Endodermal cell (in vitro differentiated cells): ENCODE measurements at regions not wholly inside any gene's neighbourhood (a gene's known extent, or its start where the extent isn't known, plus 50 kb on each side); places are given as distances from the start of the nearest gene placed in this dataset.

Source experiments
- DNase-seq: peaks from one replicate; pipeline ENCODE4 v3.0.0-alpha.2; 2017
- H3K27ac ChIP-seq: 2 replicates; pipeline ENCODE4 v1.5.1; 2013; ENCODE audit warnings: mild to moderate bottlenecking, low read depth, low read length, moderate library complexity
- H3K27me3 ChIP-seq: 2 replicates; pipeline ENCODE4 v1.6.1; 2013; ENCODE audit warnings: mild to moderate bottlenecking, low read length, moderate library complexity; ENCODE audit not compliant: insufficient read depth, control insufficient read depth, poor library complexity, severe bottlenecking
- H3K36me3 ChIP-seq: 2 replicates; pipeline ENCODE4 v1.7.0; 2013; ENCODE audit warnings: mild to moderate bottlenecking, low read length, moderate library complexity; ENCODE audit not compliant: control insufficient read depth, insufficient read depth
- H3K4me1 ChIP-seq: one replicate; pipeline ENCODE4 v1.7.0; 2013; ENCODE audit warnings: low read length; ENCODE audit not compliant: control insufficient read depth, insufficient read depth
- H3K4me3 ChIP-seq: 2 replicates; pipeline ENCODE4 v1.5.1; 2013; ENCODE audit warnings: mild to moderate bottlenecking, low read length, moderate library complexity
- H3K9ac ChIP-seq: 2 replicates; pipeline ENCODE4 v1.6.1; 2013; ENCODE audit warnings: mild to moderate bottlenecking, low read length, moderate library complexity; ENCODE audit not compliant: poor library complexity, severe bottlenecking; ENCODE audit errors: extremely low read depth
- H3K9me3 ChIP-seq: 2 replicates; pipeline ENCODE4 v1.6.1; 2013; ENCODE audit warnings: mild to moderate bottlenecking, low read length, moderate library complexity; ENCODE audit not compliant: control insufficient read depth
- H3K27ac Mint-ChIP-seq: 2 replicates; pipeline ENCODE4 v1.8.0; 2020; ENCODE audit warnings: mixed read lengths
- H3K27me3 Mint-ChIP-seq: 2 replicates; pipeline ENCODE4 v1.8.0; 2021; ENCODE audit warnings: mild to moderate bottlenecking, mixed read lengths; ENCODE audit not compliant: insufficient read depth
- H3K36me3 Mint-ChIP-seq: 2 replicates; pipeline ENCODE4 v1.8.0; 2020; ENCODE audit warnings: low read depth, mixed read lengths
- H3K4me1 Mint-ChIP-seq: 2 replicates; pipeline ENCODE4 v1.8.0; 2020; ENCODE audit warnings: mixed read lengths
- H3K4me3 Mint-ChIP-seq: 2 replicates; pipeline ENCODE4 v1.8.0; 2020; ENCODE audit warnings: mild to moderate bottlenecking, moderate library complexity, mixed read lengths
- H3K9me3 Mint-ChIP-seq: 2 replicates; pipeline ENCODE4 v1.8.0; 2020; ENCODE audit warnings: mild to moderate bottlenecking, mixed read lengths
- CTCF ChIP-seq: fragments of 200-600 bp; sonication (generic); conservative IDR thresholded peaks from 2 replicates; pipeline ENCODE4 v1.5.0; 2021; ENCODE audit warnings: antibody characterized with exemption, mild to moderate bottlenecking
- WGBS, 2 experiments: methylation state at CpG; one replicate each; pipeline versions ENCODE4 v1.1.5 to v1.1.7; 2013; ENCODE audit warnings: missing lambda C conversion rate in 2 of 2, mixed read lengths in 1 of 2; ENCODE audit not compliant: insufficient coverage in 1 of 2, insufficient read length in 1 of 2; 5-methylcytosine and 5-hydroxymethylcytosine counted together

GRCh38 chr22:49449377-49449776 lies 378.3 kb downstream of the BRD1 start:
- peaks cover 4% of the 10 kb centered on the region for H3K27me3 Mint-ChIP-seq
- Histone ChIP-seq H3K27me3 (no peaks in the 10 kb centered on the region), H3K4me1 (peaks cover 6% of the 10 kb centered on the region), H3K4me3 (peak overlapping the region; percentile 79), H3K27ac (no peak overlapping the region), H3K9me3 (no peaks in the 10 kb centered on the region), H3K36me3 (no peaks in the 10 kb centered on the region), H3K9ac (no peak overlapping the region)
- WGBS, 2 experiments, result 78 to 86% methylated on average over 12 to 16 of the region's 16 CpGs
- H3K36me3 Mint-ChIP-seq, result no peaks in the 10 kb centered on the region
- H3K27ac Mint-ChIP-seq, result peak overlapping the region; percentile 79
- peak; percentile 50 for DNase-seq
- no peak for TF ChIP-seq CTCF
- H3K9me3 Mint-ChIP-seq, result no peaks in the 10 kb centered on the region
- peaks cover 44% of the 10 kb centered on the region for H3K4me1 Mint-ChIP-seq
- peak overlapping the region; percentile 55 for H3K4me3 Mint-ChIP-seq

GRCh38 chr22:49448526-49448925 lies 379.1 kb downstream of the BRD1 start:
- Mint-ChIP-seq H3K27ac (no peak overlapping the region), H3K36me3 (no peaks in the 10 kb centered on the region), H3K9me3 (no peaks in the 10 kb centered on the region), H3K4me1 (peaks cover 43% of the 10 kb centered on the region), H3K4me3 (peak overlapping the region; percentile 55), H3K27me3 (peaks cover 6% of the 10 kb centered on the region)
- peak; percentile 41 for DNase-seq
- Histone ChIP-seq H3K9me3 (no peaks in the 10 kb centered on the region), H3K4me3 (peak overlapping the region; percentile 79), H3K4me1 (peaks cover 6% of the 10 kb centered on the region), H3K9ac (no peak overlapping the region), H3K27me3 (no peaks in the 10 kb centered on the region), H3K27ac (no peak overlapping the region), H3K36me3 (no peaks in the 10 kb centered on the region)
- TF ChIP-seq CTCF, result no peak
- WGBS, 2 experiments, result 69 to 75% methylated on average over 11 to 14 of the region's 14 CpGs

- H3K27me3 ChIP-seq, result no peaks in the 10 kb centered on the region
- TF ChIP-seq CTCF, result no peak
- WGBS, 2 experiments, result 93 to 100% methylated on average over 9 to 13 of the region's 13 CpGs
- H3K4me3 Mint-ChIP-seq, result no peak overlapping the region
- H3K36me3 ChIP-seq, result no peaks in the 10 kb centered on the region
- no peaks in the 10 kb centered on the region for H3K9me3 ChIP-seq
- peak; percentile 36 for DNase-seq
- no peak overlapping the region for H3K27ac ChIP-seq
- H3K27ac Mint-ChIP-seq, result no peak overlapping the region
- no peak overlapping the region for H3K9ac ChIP-seq
- H3K36me3 Mint-ChIP-seq, result no peaks in the 10 kb centered on the region
- H3K27me3 Mint-ChIP-seq, result peaks cover 6% of the 10 kb centered on the region
- no peaks in the 10 kb centered on the region for H3K9me3 Mint-ChIP-seq
- peaks cover 43% of the 10 kb centered on the region for H3K4me1 Mint-ChIP-seq
- peaks cover 6% of the 10 kb centered on the region for H3K4me1 ChIP-seq
- no peak overlapping the region for H3K4me3 ChIP-seq
These were observed 379.8 kb downstream of the BRD1 start for GRCh38 chr22:49447837-49448236.
